NCI-H1417 treated with DMSO at 0.1 percent for 48 hours (cell line): ENCODE measurements at regions not wholly inside any gene's neighbourhood (a gene's known extent, or its start where the extent isn't known, plus 50 kb on each side); places are given as distances from the start of the nearest gene placed in this dataset.
A peak's percentile ranks its signal among the peaks of the same experiment; 100 is the strongest.

Experiments used
- DNase-seq: peaks from one replicate; lab custom pipeline; 2025; lab: John Stamatoyannopoulos, UW

DNA sequence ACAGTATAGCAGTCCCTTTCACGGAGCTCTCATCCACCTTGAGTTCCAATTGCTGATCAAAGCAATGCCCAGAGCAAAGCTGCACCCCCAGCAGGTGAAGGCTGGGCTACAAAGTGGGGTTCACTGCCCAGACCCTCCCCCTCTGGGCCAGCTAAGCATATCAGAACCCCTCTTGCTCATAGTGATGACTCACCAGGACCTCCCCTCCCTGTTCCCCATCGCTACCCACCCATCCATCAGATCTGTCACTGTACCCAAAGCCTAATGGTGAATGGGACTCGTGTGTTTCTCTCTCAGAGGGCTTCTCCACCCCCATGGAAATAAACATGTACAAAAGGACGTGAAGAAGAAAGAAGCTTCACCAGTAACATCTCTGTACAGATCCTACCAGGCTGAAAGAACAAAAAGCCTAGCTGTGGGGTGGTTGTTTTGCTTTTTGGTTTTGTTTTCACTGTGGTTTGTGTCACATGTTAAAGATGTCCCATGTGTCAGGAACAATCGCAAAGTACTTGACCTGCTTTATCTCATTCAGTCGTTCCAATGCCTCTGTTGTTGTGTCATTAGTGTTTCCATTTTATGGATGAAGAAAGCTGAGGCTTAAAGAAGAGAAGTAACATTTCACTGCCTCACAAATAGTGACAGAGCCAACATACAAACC, 518.5 kb downstream of the CD83 start:
- no peak for DNase-seq

DNA sequence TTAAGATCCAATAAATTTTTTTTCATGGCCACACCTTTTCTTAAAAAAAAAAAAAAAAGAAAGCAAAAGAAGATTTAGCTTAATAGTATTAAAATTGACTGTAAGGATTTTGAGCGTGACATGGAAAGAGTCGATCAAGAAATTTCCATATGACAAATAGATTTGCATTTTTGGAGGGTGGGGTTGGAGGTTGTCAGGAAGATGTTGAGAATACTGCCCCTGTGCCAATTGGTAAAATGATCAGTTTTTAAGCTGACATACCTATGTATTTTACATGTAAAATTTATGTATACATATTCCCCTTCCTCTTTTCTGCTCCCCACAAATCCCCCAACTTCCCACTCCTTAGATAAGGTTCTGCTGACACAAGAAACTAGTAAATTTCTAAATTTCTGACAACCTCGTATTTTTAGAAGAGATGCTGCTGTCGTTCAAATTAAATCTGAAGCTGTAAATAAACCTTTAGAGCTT, 520.9 kb downstream of the CD83 start:
- no peak for DNase-seq

DNA sequence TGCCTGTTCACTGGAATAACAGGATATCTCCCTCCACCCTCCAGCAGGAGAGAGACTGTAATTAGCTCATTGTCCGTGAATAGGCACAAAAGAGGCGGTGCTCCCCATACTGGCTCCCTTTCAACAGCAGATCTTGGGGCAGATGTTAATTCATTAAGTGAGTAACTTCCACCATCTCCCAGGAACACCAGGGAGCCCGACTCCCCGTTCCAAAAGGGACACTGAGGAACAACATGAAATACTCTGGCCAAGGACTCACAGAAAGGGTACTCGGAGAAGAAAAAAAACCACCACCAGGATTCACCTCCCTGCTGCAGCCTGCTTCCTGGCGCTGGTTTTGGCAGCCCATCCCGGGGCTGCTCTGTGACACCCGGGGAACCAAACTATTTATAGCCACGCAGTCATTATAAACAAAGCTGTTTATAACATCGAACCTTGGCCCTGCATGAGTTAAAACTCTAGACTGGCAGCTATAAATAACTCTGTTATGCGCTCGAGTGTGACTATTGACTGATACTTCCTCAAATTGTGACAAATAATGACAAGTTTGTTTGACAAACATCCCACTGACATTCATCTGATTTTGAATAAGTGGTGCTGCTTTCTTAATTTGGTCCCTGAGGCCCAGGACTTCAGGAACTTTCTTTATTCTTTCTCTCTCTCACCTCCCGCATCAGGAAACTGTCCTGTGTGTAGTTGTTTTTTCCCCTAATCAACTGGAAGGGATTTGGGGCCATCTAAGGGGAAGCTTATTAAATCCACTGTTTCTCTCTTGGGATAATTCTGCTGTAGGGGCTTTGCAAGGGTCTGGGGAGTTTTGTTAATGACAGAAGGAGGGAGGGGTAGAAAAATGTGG, 521.6 kb downstream of the CD83 start:
- DNase-seq = peak; percentile 27

DNA sequence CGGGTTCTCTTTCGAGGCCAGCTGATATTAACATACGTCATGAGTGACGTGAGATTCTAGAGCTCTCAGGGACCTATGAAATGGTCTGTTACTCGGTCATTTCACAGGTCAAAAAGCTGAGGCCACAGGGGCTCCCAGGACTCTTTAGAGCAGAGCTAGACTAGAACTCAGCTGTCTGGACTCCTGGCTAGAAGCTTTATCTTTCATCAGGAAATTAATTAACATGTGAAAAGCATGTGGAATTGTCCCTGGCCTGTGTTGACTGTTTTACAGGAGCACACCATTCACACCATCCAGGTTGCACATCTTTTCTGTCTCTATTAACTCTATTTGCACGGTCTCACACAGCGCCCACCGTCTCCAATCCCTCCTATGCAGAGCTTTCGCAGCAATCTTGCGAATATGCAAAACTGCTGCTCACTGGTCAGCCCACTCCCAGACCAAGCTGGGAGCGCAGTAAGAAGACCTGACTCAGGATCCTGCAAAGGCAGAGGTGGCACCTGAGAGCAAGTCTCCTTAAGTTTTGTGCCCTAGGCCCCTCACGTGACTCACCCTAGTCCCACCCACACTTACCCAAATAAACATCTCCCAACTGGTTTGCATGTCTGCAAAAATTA, 522.5 kb downstream of the CD83 start:
- no peak for DNase-seq

DNA sequence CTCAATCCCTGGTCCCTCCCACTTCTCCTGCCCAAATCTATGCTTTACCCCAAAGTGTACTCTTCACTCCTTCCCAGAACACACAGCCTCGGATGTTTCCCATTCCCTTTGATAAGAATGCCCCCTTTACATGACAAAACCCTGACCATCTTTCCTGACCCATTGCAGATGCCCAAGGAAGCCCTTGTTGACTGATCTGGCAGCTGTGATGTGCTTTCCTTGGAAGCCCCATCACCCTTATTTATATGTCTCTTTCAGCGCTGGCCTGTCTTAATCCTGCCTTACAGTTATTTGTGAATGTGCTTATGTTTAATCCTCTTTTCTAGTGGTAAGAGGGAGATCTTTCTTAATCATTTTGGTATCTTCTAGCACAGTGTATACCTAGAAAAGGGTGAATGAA, 523.1 kb downstream of the CD83 start:
- DNase-seq = no peak

DNA sequence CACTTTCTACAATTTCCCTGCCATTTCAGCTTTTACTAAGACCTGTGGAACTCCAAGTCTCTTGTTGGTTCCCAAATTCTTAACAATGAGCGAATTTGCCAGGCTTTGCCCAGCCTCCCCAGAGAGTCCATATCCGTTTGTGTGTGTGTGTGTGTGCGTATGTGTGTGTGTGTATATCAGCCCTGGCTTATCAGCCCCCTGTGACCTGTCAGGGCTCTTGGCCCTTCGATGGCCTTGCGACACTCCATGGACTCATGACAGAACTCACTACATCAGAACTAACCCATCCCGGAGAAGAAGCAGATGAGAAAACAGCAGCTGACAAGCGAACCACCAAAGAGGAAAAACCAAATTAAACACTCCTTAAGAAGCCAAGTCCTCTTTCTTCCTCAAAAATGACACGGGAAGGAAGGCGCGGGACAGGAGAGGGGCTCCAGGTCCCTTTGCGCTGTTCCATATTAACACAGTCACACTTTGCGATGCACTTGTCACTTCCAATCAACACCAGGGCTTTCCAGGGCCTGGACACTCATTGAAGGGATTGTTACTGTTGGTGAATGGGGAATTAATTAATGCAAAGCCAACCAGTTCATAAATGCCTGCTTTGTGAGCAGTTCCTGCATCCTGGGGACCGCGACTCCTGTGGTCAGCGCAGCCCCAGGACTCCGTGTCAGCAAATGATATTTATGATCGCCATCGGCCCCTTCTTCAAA, 524.0 kb downstream of the CD83 start:
- DNase-seq = no peak

DNA sequence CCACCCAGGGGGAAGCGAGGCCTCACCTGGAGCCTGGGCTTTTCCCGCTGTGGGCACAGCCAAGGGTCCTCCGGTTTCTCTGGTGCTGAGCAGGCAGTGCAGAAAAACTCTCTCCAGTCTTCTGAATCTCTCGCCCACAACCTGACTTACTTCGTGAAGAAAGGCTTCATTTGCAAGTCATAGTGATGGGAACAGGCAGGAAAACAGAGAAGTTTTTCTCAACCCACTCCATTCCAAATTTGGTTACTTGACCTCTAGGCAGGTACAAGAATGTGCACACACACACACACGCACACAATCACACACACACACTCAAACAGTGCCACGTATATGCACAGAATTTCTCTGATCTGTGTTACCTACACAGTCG, 524.5 kb downstream of the CD83 start:
- DNase-seq = no peak

DNA sequence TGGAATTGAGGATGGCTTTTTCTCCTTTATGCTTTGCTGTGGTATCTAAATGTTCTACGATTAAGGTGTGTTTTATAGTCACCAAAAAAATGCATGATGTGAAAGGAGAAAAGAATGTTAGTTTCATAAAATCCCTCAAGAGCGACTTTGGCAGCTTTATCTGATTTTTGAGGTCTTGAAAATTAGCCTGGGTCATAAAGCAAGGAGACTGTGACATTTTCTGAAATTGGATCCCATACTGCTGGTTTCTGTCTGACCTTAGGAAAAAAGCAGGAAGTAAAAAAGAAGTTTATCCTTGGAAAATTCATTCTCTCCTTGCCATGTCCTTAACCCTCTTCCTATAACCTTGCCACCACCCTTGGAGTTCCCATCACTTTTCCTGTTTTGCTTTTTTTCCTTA, 525.3 kb downstream of the CD83 start:
- no peak for DNase-seq

DNA sequence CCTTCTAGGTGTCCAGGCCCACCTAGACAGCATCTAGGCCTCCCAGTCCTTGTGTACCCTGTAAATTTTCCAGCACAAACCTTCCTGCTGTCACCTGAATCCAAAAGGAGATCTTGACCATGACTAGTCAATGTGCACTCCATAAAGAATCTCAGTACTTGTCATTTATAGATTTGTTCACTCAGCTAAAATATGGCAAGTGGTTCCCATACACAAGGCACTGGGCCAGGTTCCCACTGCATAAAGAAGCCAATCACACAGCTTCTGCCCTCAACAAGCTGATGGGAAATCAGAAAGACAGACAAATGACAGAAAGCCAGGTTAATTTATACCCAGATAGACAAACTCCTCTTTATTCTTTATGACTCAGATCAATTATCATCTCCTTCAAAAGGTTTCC, 526.8 kb downstream of the CD83 start:
- DNase-seq = no peak

DNA sequence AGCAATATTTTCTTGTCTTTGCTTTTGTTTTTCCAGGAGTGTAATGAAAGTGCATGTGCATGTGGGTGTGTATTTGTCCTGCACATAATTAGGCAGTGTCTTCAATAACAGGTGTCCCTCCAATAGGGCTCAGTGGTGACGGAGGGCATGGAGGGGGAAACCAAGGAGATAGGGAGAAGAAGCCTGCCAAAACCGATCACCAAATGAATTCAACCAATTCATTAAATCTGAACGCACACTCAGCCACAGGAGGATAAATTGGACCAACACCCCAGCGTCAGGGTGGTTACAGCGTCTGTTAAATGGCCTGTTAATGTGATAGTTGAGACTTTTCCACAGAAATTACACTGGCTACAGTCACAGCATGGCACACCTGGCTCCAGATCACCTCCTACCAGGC, 527.6 kb downstream of the CD83 start:
- DNase-seq = no peak

DNA sequence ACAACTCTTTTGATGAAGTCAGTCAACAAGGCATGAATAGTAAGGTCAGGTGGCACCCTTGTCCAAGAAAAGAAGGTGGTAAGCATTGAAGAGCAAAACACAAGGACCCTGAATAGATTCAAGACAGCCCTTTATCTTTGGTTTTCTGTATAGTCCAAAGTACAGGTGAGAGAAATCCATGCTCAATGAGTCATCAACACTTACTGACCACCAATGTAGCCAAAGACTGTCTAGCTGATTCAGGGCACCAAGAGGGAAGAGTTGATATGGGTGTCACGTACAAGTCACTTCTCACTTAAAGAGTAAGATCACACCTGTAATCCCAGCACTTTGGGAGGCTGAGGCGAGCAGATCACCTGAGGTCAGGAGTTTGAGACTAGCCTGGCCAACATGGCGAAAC, 528.3 kb downstream of the CD83 start:
- no peak for DNase-seq

DNA sequence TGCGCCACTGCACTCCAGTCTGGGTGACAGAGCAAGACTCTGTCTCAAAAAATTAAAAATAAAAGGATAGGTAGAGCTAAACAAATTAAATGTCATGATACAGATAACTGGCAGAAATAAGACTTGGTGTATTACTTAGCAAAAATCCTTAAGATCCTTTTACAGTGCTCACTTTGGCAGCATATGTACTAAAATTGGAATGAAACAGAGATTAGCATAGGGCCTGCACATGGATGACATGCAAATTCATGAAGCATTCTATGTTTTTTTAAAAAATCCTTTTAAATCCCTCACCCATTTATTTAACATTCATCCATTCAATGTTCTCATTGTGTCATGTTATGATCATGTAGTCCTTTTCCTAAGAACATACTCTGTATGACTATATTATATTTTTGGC, 528.8 kb downstream of the CD83 start:
- DNase-seq = no peak

DNA sequence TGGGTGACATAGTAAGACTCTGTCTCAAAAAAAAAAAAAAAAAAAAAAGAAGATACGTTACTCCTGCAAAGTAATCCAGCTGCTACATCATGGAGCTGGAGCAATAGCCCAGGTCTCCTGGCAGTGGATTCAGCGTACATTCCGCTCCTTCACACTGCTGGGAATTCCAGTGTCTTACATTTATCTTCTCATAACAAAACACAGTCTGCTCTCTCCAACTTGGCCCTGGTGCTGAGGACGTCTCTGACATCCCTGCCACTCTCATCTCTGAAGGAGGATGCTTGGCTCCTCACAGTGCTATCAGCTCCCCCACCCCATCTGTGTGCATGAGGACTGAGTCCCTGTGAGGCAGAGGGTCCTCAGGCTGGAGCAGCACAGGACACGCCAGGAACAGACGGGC, 529.8 kb downstream of the CD83 start:
- no peak for DNase-seq

DNA sequence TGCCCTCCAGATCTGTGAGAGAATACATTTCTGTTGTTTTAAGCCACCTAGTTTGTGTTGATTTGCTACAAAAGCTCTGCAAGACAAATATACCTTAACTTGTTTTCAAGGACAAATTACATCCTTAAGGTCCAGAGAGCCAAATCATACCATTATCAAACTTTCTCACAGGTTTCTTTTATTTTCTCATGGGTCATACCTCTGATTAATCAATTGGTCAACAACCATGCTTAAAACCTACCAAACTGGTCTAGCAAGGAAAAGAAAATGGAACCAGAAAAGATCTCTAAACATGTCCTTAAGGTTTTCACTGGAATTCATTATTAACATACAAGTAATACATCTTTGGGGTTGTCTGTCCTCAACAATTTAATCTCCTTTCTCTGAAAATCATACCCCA, 535.0 kb downstream of the CD83 start:
- DNase-seq = no peak

DNA sequence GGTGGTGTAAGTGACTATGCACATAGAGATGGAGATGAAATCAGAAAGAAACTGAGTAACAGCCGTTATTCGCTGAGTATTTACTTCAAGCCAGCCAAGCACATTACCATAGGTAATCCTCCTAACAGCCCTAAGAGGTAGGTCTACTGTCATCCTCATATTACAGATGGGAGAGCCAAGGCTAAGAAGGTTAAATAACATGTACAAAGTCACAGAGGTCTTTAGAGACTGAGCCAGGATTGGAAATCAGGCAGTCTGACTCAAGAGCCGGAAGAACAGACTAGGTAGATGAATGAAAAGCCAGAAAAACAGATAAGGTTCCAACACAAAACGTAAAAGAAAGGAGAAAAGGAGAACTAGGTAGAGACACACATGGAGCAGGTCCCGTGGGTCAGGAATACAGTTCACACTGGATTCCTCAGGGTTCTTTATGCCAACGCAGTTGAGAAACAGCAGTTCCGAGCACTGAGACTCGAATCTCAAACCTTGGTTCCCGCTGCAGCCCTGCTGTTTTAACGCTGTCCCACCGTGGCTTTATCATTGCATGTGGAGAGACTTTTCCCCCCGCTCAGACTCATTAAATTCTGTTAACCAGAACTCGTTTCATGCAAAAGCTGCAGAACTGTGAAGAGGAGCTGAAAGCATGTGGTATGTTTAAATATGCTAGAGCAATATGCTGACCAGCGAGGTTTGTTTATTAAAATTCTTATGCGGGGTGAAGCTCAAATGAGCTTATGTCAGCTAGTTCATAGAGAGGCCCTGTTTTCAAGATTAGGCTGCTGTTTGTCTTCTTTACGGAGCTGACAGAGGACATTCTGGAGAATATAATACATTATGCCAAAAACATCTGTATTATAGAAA, 537.9 kb downstream of the CD83 start:
- DNase-seq = no peak

DNA sequence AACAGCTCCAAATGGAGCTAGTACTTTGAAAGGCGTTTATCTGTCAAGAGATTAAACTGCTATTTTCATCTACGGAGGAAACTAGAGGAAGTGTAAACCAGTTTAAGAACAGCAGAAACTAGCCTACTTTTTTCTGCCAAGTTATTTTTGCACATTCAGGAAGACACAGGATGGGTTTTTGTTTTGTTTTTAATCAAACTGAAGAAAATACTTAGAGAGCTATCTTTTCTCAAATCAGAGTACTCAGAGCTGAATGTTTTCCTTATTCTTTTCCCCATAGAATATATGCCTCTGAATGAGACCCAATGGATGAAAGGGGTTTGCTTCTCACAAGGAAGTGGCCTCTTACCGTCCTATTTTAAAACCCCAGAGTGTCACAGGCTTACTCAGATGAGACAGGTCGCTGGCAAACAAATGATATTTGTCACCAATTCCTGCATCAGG, 538.5 kb downstream of the CD83 start:
- DNase-seq = no peak

DNA sequence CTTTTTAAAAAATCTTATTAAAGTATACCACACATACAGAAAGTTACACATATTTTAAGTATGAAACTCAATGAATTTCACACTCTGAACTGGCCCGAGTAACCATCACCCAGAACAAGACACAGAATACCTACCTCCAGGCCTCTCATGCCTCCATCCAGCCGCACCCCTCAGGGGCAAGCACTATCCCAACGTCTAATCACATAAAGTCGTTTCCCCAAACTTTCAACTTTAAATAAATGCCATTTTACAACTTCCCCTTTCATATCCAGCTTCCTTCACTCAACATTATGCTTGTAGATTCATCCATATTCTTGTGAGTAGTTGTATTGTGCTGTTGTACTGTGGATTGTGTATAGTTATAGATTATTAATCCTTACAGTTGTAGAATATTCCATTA, 539.1 kb downstream of the CD83 start:
- DNase-seq = no peak

DNA sequence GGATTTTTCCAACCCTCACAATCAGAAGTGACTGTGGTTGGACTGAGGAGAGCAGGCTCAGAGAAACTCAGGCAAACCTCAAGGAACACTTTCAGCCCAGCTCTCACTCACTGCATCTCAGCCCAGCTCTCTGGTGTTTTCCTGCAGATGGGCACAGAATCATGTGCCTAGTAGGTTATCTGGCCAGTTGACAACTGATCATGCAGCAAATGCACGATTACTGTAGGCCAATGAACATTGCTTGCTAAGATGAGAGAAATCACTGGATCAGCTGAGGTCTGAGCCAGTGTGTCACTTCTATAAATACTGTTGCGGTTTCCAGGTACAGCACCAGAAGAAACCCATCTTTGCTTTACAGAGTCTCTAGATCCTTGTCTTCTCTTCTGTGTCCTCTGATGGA, 540.5 kb downstream of the CD83 start:
- no peak for DNase-seq

DNA sequence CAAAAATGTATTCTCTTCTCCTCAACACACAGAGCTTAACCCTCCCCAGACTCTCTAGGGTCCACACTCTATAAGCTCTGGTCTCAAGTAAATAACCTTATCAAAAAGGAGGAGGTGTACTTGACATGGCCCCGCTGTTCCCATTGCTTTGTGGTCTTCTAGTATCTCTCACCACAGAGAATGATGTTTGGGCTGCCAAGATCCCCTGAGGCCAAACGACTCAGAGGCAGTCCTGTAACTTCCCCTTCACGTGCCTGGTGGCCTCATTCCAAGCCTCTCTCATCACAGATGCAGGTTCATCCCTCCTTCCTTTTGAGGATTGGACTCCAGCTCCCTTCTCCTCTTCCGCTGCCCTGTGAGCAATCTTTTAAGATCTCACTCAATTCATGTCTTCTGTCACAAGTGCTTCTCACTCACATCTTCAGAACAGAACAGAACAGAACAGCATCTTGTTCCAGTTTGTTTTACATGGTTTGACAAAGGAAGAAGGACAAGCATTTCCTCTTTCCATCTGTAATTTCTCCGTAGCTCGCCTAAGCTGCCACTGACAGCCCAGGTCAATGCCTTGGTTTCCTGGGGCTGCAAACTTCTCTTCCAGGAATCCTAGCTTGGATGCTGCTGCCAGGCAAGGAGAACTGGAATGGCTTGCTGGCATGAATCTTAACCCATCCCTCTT, 541.5 kb downstream of the CD83 start:
- no peak for DNase-seq

DNA sequence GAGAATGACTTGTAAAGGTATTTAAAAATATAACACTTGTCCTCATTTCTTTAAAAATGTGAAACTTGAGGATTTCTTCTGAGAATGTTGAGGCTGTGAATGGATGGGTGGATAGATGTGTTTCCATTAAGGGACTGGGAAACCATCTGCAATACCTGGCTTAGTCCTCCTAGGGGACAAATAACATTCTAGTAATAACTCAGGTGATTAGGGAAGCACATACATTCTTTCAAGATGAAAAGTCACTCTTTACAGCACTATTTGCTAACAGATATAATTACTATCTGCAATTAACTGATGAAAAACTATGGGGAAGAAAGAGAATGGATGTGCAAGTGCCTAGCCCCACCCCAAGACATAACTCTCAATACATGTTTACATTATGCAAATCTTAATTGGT, 542.3 kb downstream of the CD83 start:
- no peak for DNase-seq
